Thyroid gland (tissue), 4 donors: ENCODE measurements at regions not wholly inside any gene's neighbourhood (a gene's known extent, or its start where the extent isn't known, plus 50 kb on each side); places are given as distances from the start of the nearest gene placed in this dataset.

Experiments
- POLR2A ChIP-seq, 2 donors: fragments of 450-650 bp; IDR thresholded peaks; one replicate each; pipeline ENCODE4 v1.6.1; 2017; ENCODE audit warnings: antibody characterized with exemption in 2 of 2, mild to moderate bottlenecking in 2 of 2, moderate library complexity in 1 of 2
- TF ChIP-seq, protein P1 (sequence below), 6 experiments: fragments of 200-600 bp in 3 of 6; fragments of 450-650 bp in 3 of 6; sonication (generic) in 3 of 6; IDR thresholded peaks; one replicate each; pipeline ENCODE4 v1.5.1; 2016 to 2019; ENCODE audit warnings: antibody characterized with exemption in 6 of 6, mild to moderate bottlenecking in 2 of 6, inconsistent platforms in 1 of 6, moderate library complexity in 1 of 6

DNA sequence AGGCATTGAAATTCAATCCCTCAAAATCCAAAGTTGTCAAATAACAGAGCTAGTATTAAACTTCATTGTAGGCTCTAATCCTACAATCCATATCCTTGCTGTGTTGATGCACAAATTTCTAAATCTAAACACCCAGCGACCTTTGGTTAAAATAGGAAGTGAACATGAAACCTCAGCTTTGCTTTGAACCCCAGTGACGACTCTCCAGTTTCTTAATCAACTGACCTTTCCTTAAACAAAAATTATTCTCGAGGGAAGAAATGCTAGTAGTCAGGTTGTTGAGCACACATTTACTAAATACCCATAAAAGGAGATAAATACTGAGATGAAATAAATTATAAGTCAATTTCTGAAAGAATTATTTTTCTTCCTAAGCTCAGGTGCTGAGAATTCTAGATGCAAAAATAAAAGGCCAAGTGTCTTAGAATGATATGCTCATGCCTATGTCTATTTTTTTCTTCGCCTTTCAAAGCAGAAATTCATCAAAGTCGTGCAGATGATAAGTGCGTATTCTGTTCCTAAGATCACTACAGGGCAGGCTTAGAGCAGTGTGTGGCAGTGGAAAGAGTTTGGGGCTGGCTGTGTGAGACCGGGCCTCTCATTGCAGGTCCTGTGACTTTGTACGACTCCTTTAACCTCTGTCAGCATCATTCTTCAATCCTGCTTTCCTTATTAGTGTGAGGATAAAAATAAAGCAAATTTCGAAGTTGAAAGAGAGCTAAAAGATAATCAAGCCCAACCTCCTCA lies 208.7 kb downstream of the PRL start:
- TF ChIP-seq, protein P1, sequence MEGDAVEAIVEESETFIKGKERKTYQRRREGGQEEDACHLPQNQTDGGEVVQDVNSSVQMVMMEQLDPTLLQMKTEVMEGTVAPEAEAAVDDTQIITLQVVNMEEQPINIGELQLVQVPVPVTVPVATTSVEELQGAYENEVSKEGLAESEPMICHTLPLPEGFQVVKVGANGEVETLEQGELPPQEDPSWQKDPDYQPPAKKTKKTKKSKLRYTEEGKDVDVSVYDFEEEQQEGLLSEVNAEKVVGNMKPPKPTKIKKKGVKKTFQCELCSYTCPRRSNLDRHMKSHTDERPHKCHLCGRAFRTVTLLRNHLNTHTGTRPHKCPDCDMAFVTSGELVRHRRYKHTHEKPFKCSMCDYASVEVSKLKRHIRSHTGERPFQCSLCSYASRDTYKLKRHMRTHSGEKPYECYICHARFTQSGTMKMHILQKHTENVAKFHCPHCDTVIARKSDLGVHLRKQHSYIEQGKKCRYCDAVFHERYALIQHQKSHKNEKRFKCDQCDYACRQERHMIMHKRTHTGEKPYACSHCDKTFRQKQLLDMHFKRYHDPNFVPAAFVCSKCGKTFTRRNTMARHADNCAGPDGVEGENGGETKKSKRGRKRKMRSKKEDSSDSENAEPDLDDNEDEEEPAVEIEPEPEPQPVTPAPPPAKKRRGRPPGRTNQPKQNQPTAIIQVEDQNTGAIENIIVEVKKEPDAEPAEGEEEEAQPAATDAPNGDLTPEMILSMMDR (IDR thresholded peaks at IDR 0.05), result no peak
- TF ChIP-seq POLR2A (IDR thresholded peaks at IDR 0.05), result no peak
